Osteocyte (in vitro differentiated cells): ENCODE measurements at regions not wholly inside any gene's neighbourhood (a gene's known extent, or its start where the extent isn't known, plus 50 kb on each side); places are given as distances from the start of the nearest gene placed in this dataset.

ENCODE experiments used
- DNase-seq: peaks from one replicate; pipeline ENCODE4 v3.0.0; 2021; ENCODE audit warnings: mixed read lengths; ENCODE audit not compliant: unreplicated experiment; ENCODE audit errors: extremely low spot score
- H3K27ac Mint-ChIP-seq: one replicate; pipeline ENCODE4 v1.8.0; 2021; ENCODE audit warnings: mild to moderate bottlenecking, mixed read lengths; ENCODE audit not compliant: unreplicated experiment
- H3K27me3 Mint-ChIP-seq: one replicate; pipeline ENCODE4 v1.8.0; 2021; ENCODE audit warnings: mixed read lengths; ENCODE audit not compliant: unreplicated experiment
- H3K36me3 Mint-ChIP-seq: one replicate; pipeline ENCODE4 v1.8.0; 2021; ENCODE audit warnings: mixed read lengths; ENCODE audit not compliant: unreplicated experiment
- H3K4me1 Mint-ChIP-seq: one replicate; pipeline ENCODE4 v1.8.0; 2021; ENCODE audit warnings: mixed read lengths; ENCODE audit not compliant: unreplicated experiment
- H3K4me3 Mint-ChIP-seq: one replicate; pipeline ENCODE4 v1.8.0; 2021; ENCODE audit warnings: mild to moderate bottlenecking, moderate library complexity, mixed read lengths; ENCODE audit not compliant: unreplicated experiment
- H3K9me3 Mint-ChIP-seq: one replicate; pipeline ENCODE4 v1.8.0; 2021; ENCODE audit warnings: mixed read lengths; ENCODE audit not compliant: unreplicated experiment
- TF ChIP-seq, protein P1 (sequence below): fragments of 200-600 bp; sonication (generic); IDR thresholded peaks from 2 replicates; pipeline ENCODE4 v1.5.0; 2021; ENCODE audit warnings: antibody characterized with exemption, mild to moderate bottlenecking, moderate library complexity

GRCh38 chr3:95717048-95717447, 1097.3 kb upstream of the EPHA6 start:
- H3K9me3 Mint-ChIP-seq: no peaks in the 10 kb centered on the region
- no peaks in the 10 kb centered on the region for H3K36me3 Mint-ChIP-seq
- no peak overlapping the region for H3K4me3 Mint-ChIP-seq
- no peaks in the 10 kb centered on the region for H3K4me1 Mint-ChIP-seq
- no peak for DNase-seq
- H3K27ac Mint-ChIP-seq: no peak overlapping the region
- peaks cover 2% of the 10 kb centered on the region for H3K27me3 Mint-ChIP-seq
- TF ChIP-seq, protein P1, sequence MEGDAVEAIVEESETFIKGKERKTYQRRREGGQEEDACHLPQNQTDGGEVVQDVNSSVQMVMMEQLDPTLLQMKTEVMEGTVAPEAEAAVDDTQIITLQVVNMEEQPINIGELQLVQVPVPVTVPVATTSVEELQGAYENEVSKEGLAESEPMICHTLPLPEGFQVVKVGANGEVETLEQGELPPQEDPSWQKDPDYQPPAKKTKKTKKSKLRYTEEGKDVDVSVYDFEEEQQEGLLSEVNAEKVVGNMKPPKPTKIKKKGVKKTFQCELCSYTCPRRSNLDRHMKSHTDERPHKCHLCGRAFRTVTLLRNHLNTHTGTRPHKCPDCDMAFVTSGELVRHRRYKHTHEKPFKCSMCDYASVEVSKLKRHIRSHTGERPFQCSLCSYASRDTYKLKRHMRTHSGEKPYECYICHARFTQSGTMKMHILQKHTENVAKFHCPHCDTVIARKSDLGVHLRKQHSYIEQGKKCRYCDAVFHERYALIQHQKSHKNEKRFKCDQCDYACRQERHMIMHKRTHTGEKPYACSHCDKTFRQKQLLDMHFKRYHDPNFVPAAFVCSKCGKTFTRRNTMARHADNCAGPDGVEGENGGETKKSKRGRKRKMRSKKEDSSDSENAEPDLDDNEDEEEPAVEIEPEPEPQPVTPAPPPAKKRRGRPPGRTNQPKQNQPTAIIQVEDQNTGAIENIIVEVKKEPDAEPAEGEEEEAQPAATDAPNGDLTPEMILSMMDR: no peak

GRCh38 chr3:95718168-95718567, 1096.2 kb upstream of the EPHA6 start:
- no peaks in the 10 kb centered on the region for H3K36me3 Mint-ChIP-seq
- no peaks in the 10 kb centered on the region for H3K4me1 Mint-ChIP-seq
- H3K4me3 Mint-ChIP-seq: no peak overlapping the region
- H3K27me3 Mint-ChIP-seq: peaks cover 2% of the 10 kb centered on the region
- no peak overlapping the region for H3K27ac Mint-ChIP-seq
- no peak for DNase-seq
- no peaks in the 10 kb centered on the region for H3K9me3 Mint-ChIP-seq
- TF ChIP-seq, protein P1: no peak

DNA sequence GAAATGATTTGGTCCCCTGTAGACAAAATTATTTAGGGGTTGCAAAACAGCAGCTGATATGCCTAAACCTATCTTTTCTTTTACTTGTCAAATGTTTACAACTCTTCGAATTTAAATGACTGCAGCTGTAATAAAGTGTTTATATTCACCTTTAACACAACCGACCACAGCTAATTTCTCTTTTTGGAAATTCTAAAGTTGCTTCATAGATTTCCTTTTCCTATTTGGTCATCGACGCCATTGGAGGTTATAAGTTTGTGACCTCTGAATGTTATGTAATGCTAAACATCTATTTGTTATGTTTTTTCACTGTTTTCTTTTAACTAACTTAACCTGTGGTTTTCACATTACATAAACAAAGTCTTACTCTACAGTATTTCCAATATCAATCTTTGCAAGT, 1094.9 kb upstream of the EPHA6 start:
- DNase-seq: no peak

DNA sequence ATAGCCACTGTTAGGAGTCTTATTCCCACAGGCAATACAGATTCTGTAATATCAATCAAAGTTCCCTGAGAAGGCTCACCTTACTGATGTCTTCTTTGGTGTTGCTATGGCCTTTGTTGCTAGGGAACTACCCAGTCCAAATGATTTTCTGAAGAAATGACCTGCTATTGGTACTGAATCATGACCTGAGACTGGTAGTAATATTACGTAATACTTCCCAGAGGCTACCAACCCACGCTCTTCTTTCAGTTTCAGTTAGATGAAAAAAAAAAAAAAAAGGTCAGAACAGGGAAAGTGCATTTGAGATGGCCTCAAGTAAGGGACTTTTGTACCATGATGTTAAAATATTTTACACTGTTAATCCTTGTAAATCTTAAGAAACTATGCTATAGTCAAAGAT, 1092.5 kb upstream of the EPHA6 start:
- TF ChIP-seq, protein P1: no peak
- Mint-ChIP-seq H3K9me3 (no peaks in the 10 kb centered on the region), H3K4me1 (no peaks in the 10 kb centered on the region), H3K4me3 (no peak overlapping the region), H3K27me3 (no peaks in the 10 kb centered on the region), H3K36me3 (no peaks in the 10 kb centered on the region), H3K27ac (no peak overlapping the region)
- no peak for DNase-seq

More for the DNA sequence above, 1094.9 kb upstream of the EPHA6 start:
- H3K36me3 Mint-ChIP-seq: no peaks in the 10 kb centered on the region
- H3K4me1 Mint-ChIP-seq: no peaks in the 10 kb centered on the region
- H3K27ac Mint-ChIP-seq: no peak overlapping the region
- H3K9me3 Mint-ChIP-seq: no peaks in the 10 kb centered on the region
- peaks cover 2% of the 10 kb centered on the region for H3K27me3 Mint-ChIP-seq
- TF ChIP-seq, protein P1: no peak
- no peak overlapping the region for H3K4me3 Mint-ChIP-seq

GRCh38 chr3:95725770-95726169, 1088.6 kb upstream of the EPHA6 start:
- Mint-ChIP-seq H3K9me3 (no peaks in the 10 kb centered on the region), H3K4me1 (no peaks in the 10 kb centered on the region), H3K27ac (no peak overlapping the region), H3K4me3 (no peak overlapping the region), H3K27me3 (peaks cover 3% of the 10 kb centered on the region), H3K36me3 (no peaks in the 10 kb centered on the region)
- no peak for DNase-seq
- TF ChIP-seq, protein P1: no peak
